ENCODE measurements at regions not wholly inside any gene's neighbourhood (a gene's known extent, or its start where the extent isn't known, plus 50 kb on each side); places are given as distances from the start of the nearest gene placed in this dataset.

GRCh38 chr10:129192344-129193128 is 274.5 kb upstream of the MGMT start:
- H3K27me3 ChIP-seq (ENCODE audit: control insufficient read depth in 4 of 4, insufficient read depth in 4 of 4, low read length in 3 of 4): peaks cover 0 to 5% (median 0%) of the 10 kb centered on the region in 4 donors
- 53% methylated on average over 11 of the region's 11 CpGs for WGBS
- no peak overlapping the region for H3K27ac ChIP-seq (ENCODE audit: low read depth in 1 of 2, low read length in 2 of 2)
- no peak for DNase-seq (ENCODE audit: low spot score)
- peaks cover 0 to 2% (median 0%) of the 10 kb centered on the region in 4 donors for H3K9me3 ChIP-seq (ENCODE audit: control insufficient read depth in 4 of 4, low read length in 3 of 4)
- H3K4me3 ChIP-seq (ENCODE audit: low read depth in 1 of 3, low read length in 3 of 3): no peak overlapping the region
- no peaks in the 10 kb centered on the region for H3K36me3 ChIP-seq (ENCODE audit: control insufficient read depth in 4 of 4, insufficient read depth in 3 of 4, low read depth in 1 of 4, low read length in 3 of 4)
- no peaks in the 10 kb centered on the region for H3K4me1 ChIP-seq (ENCODE audit: control insufficient read depth in 4 of 4, insufficient read depth in 4 of 4, low read length in 3 of 4)
- TF ChIP-seq NR2F2 (IDR thresholded peaks at IDR 0.05): peak; percentile 51
- TF ChIP-seq RXRA (IDR thresholded peaks at IDR 0.05): no peak
- no peak overlapping the region for H3K9ac ChIP-seq (ENCODE audit: low read depth in 1 of 2, low read length in 2 of 2)

GRCh38 chr10:129193148-129193547 is 273.9 kb upstream of the MGMT start:
- H3K36me3 ChIP-seq (ENCODE audit: control insufficient read depth in 4 of 4, insufficient read depth in 3 of 4, low read depth in 1 of 4, low read length in 3 of 4): no peaks in the 10 kb centered on the region
- no peak for DNase-seq (ENCODE audit: low spot score)
- no peaks in the 10 kb centered on the region for H3K4me1 ChIP-seq (ENCODE audit: control insufficient read depth in 4 of 4, insufficient read depth in 4 of 4, low read length in 3 of 4)
- no peak overlapping the region for H3K4me3 ChIP-seq (ENCODE audit: low read depth in 1 of 3, low read length in 3 of 3)
- H3K9ac ChIP-seq (ENCODE audit: low read depth in 1 of 2, low read length in 2 of 2): no peak overlapping the region
- WGBS: 64% methylated on average over 12 of the region's 12 CpGs
- no peaks in the 10 kb centered on the region for H3K9me3 ChIP-seq (ENCODE audit: control insufficient read depth in 4 of 4, low read length in 3 of 4)
- peaks cover 0 to 5% (median 0%) of the 10 kb centered on the region in 4 donors for H3K27me3 ChIP-seq (ENCODE audit: control insufficient read depth in 4 of 4, insufficient read depth in 4 of 4, low read length in 3 of 4)
- H3K27ac ChIP-seq (ENCODE audit: low read depth in 1 of 2, low read length in 2 of 2): no peak overlapping the region
- TF ChIP-seq HNF4G (IDR thresholded peaks at IDR 0.05): no peak
- TF ChIP-seq FOXA1 (IDR thresholded peaks at IDR 0.05): no peak
- TF ChIP-seq RAD21 (IDR thresholded peaks at IDR 0.05): no peak
- no peak for TF ChIP-seq EGR1 (IDR thresholded peaks at IDR 0.05; ENCODE audit: low read depth in 2 of 2)
- TF ChIP-seq REST (IDR thresholded peaks at IDR 0.05): no peak
- no peak for TF ChIP-seq CTCF (IDR thresholded peaks at IDR 0.05; ENCODE audit: low read depth, low read length, missing input control)
- TF ChIP-seq MAX (IDR thresholded peaks at IDR 0.05): no peak
- no peak for TF ChIP-seq ZBTB33 (IDR thresholded peaks at IDR 0.05)

Data from liver (tissue), 8 donors.